Karpas-422 (cell line): ENCODE measurements at regions not wholly inside any gene's neighbourhood (a gene's known extent, or its start where the extent isn't known, plus 50 kb on each side); places are given as distances from the start of the nearest gene placed in this dataset.

ENCODE experiments used
- DNase-seq: peaks from one replicate; pipeline ENCODE4 v3.0.0-alpha.2; 2015
- H2AFZ ChIP-seq: fragments of 200-600 bp; sonication (generic); 2 replicates; pipeline ENCODE4 v1.6.1; 2014; ENCODE audit warnings: antibody characterized with exemption, low read length, mixed read lengths
- H3K27ac ChIP-seq: fragments of 200-600 bp; sonication (generic); 2 replicates; pipeline ENCODE4 v1.5.1; 2014; ENCODE audit warnings: mild to moderate bottlenecking, low read length, moderate library complexity
- H3K27me3 ChIP-seq: fragments of 200-600 bp; sonication (generic); 2 replicates; pipeline ENCODE4 v1.6.1; 2014; ENCODE audit warnings: low read length, mixed read lengths
- H3K36me3 ChIP-seq: fragments of 200-600 bp; sonication (generic); 2 replicates; pipeline ENCODE4 v1.6.1; 2014; ENCODE audit warnings: low read length, mixed read lengths; ENCODE audit not compliant: insufficient read depth
- H3K4me1 ChIP-seq: fragments of 200-600 bp; sonication (generic); 2 replicates; pipeline ENCODE4 v1.6.1; 2014; ENCODE audit warnings: mild to moderate bottlenecking, low read length, mixed read lengths
- H3K4me2 ChIP-seq: fragments of 200-600 bp; sonication (generic); 2 replicates; pipeline ENCODE4 v1.6.1; 2014; ENCODE audit warnings: low read length, low read depth, mild to moderate bottlenecking; ENCODE audit not compliant: poor library complexity, severe bottlenecking
- H3K4me3 ChIP-seq: fragments of 200-600 bp; sonication (generic); 2 replicates; pipeline ENCODE4 v1.5.1; 2014; ENCODE audit warnings: mild to moderate bottlenecking, antibody characterized with exemption, low read length, mixed read lengths
- H3K79me2 ChIP-seq: fragments of 200-600 bp; sonication (generic); 2 replicates; pipeline ENCODE4 v1.6.1; 2014; ENCODE audit warnings: mild to moderate bottlenecking, low read length, mixed read lengths
- H3K9ac ChIP-seq: fragments of 200-600 bp; sonication (generic); 2 replicates; pipeline ENCODE4 v1.6.0; 2014; ENCODE audit warnings: low read length
- H3K9me2 ChIP-seq: fragments of 200-600 bp; sonication (generic), shearing (Covaris generic); replicated peaks from 2 replicates; pipeline ENCODE4 v1.6.0; 2014; ENCODE audit warnings: mild to moderate bottlenecking, low read length, moderate library complexity; ENCODE audit not compliant: insufficient read depth
- H3K9me3 ChIP-seq: fragments of 300-700, 200-600 bp; sonication (generic); 2 replicates; pipeline ENCODE4 v1.6.1; 2014; ENCODE audit warnings: low read length, mixed read lengths
- H4K20me1 ChIP-seq: fragments of 200-600 bp; sonication (generic); 2 replicates; pipeline ENCODE4 v1.6.1; 2014; ENCODE audit warnings: mild to moderate bottlenecking, antibody characterized with exemption, low read length, low read depth; ENCODE audit not compliant: insufficient read depth

DNA sequence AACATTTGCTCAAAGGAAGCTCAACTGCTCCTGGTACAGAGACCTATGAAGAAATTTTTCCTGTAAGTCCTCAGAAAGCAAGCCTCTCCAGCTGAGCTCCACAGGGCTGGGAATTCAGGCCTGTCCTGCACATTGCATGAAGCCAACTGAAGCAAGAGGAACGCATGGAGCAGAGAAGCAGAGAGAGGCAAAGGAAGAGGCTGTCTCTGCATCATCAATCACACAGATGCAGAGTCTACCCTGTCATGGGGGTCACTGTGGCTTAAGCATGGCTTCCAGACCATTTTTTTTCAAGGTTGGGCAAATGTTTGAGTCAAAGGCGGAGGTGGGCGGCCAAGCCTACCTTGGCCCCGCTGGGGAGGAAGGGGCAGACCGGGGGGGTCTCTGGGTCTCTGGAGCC, 110.3 kb upstream of the MSX1 start:
- H2AFZ ChIP-seq: no peak overlapping the region
- DNase-seq: no peak
- peaks cover 16% of the 10 kb centered on the region for H3K9me3 ChIP-seq
- no peak overlapping the region for H3K4me2 ChIP-seq
- no peaks in the 10 kb centered on the region for H3K9me2 ChIP-seq
- no peaks in the 10 kb centered on the region for H3K79me2 ChIP-seq
- H3K27ac ChIP-seq: no peak overlapping the region
- H3K27me3 ChIP-seq: no peaks in the 10 kb centered on the region
- no peak overlapping the region for H3K4me3 ChIP-seq
- no peak overlapping the region for H3K9ac ChIP-seq
- H3K36me3 ChIP-seq: no peaks in the 10 kb centered on the region
- no peaks in the 10 kb centered on the region for H4K20me1 ChIP-seq
- H3K4me1 ChIP-seq: no peaks in the 10 kb centered on the region

GRCh38 chr4:4746444-4746843, 113.0 kb upstream of the MSX1 start:
- H2AFZ ChIP-seq: no peak overlapping the region
- no peaks in the 10 kb centered on the region for H3K4me1 ChIP-seq
- no peaks in the 10 kb centered on the region for H3K9me2 ChIP-seq
- H3K4me3 ChIP-seq: no peak overlapping the region
- H3K79me2 ChIP-seq: no peaks in the 10 kb centered on the region
- H3K9me3 ChIP-seq: peaks cover 16% of the 10 kb centered on the region
- H3K27ac ChIP-seq: no peak overlapping the region
- H3K36me3 ChIP-seq: no peaks in the 10 kb centered on the region
- H4K20me1 ChIP-seq: no peaks in the 10 kb centered on the region
- no peaks in the 10 kb centered on the region for H3K27me3 ChIP-seq
- DNase-seq: no peak
- H3K4me2 ChIP-seq: no peak overlapping the region
- H3K9ac ChIP-seq: no peak overlapping the region

DNA sequence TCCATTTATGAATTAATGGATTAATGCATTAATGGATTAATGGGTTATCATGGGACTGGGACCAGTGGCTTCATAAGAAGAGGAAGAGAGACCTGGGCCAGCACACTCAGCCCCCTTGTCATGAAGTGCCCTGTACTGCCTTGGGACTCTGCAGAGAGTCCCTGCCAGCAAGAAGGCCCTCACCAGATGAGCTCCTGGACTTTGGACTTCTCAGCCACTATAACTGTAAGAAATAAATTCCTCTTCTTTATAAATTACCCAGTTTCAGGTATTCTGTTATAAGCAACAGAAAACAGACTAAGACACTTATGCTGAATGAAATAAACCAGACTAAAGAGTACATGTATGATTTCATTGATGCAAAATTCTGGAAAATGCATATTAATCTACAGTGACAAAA, 119.4 kb upstream of the MSX1 start:
- DNase-seq: no peak
- H4K20me1 ChIP-seq: no peaks in the 10 kb centered on the region
- H3K79me2 ChIP-seq: no peaks in the 10 kb centered on the region
- no peaks in the 10 kb centered on the region for H3K27me3 ChIP-seq
- H3K36me3 ChIP-seq: no peaks in the 10 kb centered on the region
- H3K4me3 ChIP-seq: no peak overlapping the region
- no peak overlapping the region for H2AFZ ChIP-seq
- H3K4me1 ChIP-seq: no peaks in the 10 kb centered on the region
- no peak overlapping the region for H3K27ac ChIP-seq
- no peaks in the 10 kb centered on the region; the same call in 1 of the 2 replicates for H3K9me3 ChIP-seq
- no peaks in the 10 kb centered on the region for H3K9me2 ChIP-seq
- no peak overlapping the region for H3K9ac ChIP-seq
- H3K4me2 ChIP-seq: no peak overlapping the region

GRCh38 chr4:4735870-4736269, 123.6 kb upstream of the MSX1 start:
- H2AFZ ChIP-seq: no peak overlapping the region
- no peaks in the 10 kb centered on the region for H3K36me3 ChIP-seq
- H4K20me1 ChIP-seq: 0 out of 2 replicates have a peak, but pooled peaks cover 5% of the 10 kb centered on the region
- no peak overlapping the region for H3K4me3 ChIP-seq
- no peak for DNase-seq
- no peak overlapping the region for H3K27ac ChIP-seq
- no peaks in the 10 kb centered on the region for H3K27me3 ChIP-seq
- H3K4me2 ChIP-seq: no peak overlapping the region
- H3K9me2 ChIP-seq: no peaks in the 10 kb centered on the region
- H3K79me2 ChIP-seq: no peaks in the 10 kb centered on the region
- no peaks in the 10 kb centered on the region for H3K4me1 ChIP-seq
- H3K9ac ChIP-seq: no peak overlapping the region
- H3K9me3 ChIP-seq: no peaks in the 10 kb centered on the region; the same call in 1 of the 2 replicates

DNA sequence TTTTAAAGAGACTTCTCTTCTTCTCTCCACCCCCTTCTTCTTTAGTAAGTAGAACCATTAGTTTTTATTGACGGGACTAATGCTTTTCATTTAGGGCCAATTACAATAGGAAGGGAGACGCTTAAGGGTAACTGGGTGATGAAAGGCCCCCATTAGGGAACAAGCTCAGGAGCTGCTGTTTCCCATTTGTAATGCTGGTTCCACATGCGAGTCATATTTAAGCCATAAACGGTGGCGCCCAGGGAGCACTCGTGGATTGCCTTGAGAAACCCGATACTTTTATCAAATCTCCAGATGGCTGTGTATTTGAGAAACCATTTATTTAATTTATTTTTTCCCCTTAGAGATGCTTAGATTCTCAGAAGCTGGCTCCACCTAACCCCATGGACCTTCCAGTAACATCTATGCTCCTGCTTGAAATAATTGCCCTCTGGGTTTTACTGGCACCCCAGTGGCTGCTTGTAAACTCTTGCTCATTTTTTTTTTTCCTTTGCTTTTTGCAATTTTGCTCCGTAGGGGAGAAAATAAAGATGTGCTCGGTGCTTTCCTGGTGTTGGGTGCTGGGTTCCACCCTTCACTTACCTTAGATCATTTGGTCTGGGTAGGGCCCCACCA, 124.2 kb upstream of the MSX1 start:
- DNase-seq: no peak
- H3K4me2 ChIP-seq: no peak overlapping the region
- H3K36me3 ChIP-seq: no peaks in the 10 kb centered on the region

DNA sequence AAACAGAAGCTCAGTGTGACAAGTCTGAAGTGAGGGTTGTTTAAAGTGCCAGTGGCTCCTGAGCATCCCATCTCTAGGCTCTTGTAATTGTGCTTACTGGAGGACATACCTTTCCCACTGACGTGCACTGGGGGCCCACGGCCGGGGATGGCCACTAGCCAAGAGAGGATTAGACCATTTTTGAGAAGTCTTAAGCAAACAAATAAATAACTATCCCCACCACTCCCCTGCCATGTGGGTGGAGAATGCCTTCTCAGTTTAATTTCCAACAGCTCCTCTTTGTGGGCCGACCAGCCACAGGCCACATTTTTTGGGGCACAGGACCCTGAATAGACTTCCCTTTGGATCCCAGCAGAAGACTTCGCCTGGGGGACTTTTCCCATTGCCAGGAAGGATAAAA, 125.0 kb upstream of the MSX1 start:
- H3K4me2 ChIP-seq: no peak overlapping the region
- no peaks in the 10 kb centered on the region for H3K4me1 ChIP-seq
- no peaks in the 10 kb centered on the region for H3K27me3 ChIP-seq
- H3K4me3 ChIP-seq: no peak overlapping the region
- no peaks in the 10 kb centered on the region for H3K36me3 ChIP-seq
- H3K9me3 ChIP-seq: no peaks in the 10 kb centered on the region
- DNase-seq: no peak
- H2AFZ ChIP-seq: no peak overlapping the region
- no peaks in the 10 kb centered on the region for H3K9me2 ChIP-seq
- no peak overlapping the region for H3K9ac ChIP-seq
- 0 out of 2 replicates have a peak, but pooled peaks cover 5% of the 10 kb centered on the region for H4K20me1 ChIP-seq
- H3K27ac ChIP-seq: no peak overlapping the region
- H3K79me2 ChIP-seq: no peaks in the 10 kb centered on the region

More for the DNA sequence above, 124.2 kb upstream of the MSX1 start:
- Histone ChIP-seq H2AFZ (no peak overlapping the region), H4K20me1 (0 out of 2 replicates have a peak, but pooled peaks cover 5% of the 10 kb centered on the region), H3K9me3 (no peaks in the 10 kb centered on the region; the same call in 1 of the 2 replicates), H3K79me2 (no peaks in the 10 kb centered on the region), H3K9me2 (no peaks in the 10 kb centered on the region), H3K27ac (no peak overlapping the region), H3K4me1 (no peaks in the 10 kb centered on the region), H3K27me3 (no peaks in the 10 kb centered on the region), H3K9ac (no peak overlapping the region), H3K4me3 (no peak overlapping the region)

DNA sequence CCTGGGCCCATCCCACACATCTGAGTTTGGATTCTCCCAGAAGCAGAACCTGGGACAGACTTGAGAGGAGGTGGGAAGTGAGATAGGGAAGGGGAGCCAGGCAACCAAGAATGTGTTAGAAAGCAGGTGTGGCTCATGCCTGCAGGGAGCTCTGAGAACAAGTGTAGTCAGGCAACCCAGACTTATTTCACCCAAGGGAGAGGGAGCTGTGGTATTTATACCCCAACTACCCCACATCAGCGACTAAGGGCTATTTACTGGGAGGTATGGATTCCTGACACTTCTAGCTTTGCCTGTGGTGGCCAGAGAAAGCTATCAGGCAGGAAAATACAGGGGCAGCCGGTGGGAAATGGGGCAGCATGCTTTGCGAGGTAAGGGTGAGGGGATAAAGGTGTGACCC, 125.8 kb upstream of the MSX1 start:
- no peak overlapping the region for H3K4me3 ChIP-seq

GRCh38 chr4:4730249-4730648, 129.2 kb upstream of the MSX1 start:
- Histone ChIP-seq H3K36me3 (no peaks in the 10 kb centered on the region; the same call in 1 of the 2 replicates), H3K4me2 (no peak overlapping the region), H3K27me3 (no peaks in the 10 kb centered on the region), H3K79me2 (no peaks in the 10 kb centered on the region), H2AFZ (no peak overlapping the region), H3K27ac (no peak overlapping the region), H3K4me3 (no peak overlapping the region), H4K20me1 (0 out of 2 replicates have a peak, but pooled peaks cover 5% of the 10 kb centered on the region), H3K9ac (no peak overlapping the region), H3K9me2 (no peaks in the 10 kb centered on the region), H3K9me3 (peaks cover 19% of the 10 kb centered on the region), H3K4me1 (no peaks in the 10 kb centered on the region)
- DNase-seq: no peak

More for the DNA sequence above, 125.8 kb upstream of the MSX1 start:
- no peak overlapping the region for H3K9ac ChIP-seq
- no peaks in the 10 kb centered on the region for H3K9me3 ChIP-seq
- H3K27ac ChIP-seq: no peak overlapping the region
- no peaks in the 10 kb centered on the region for H3K9me2 ChIP-seq
- H3K4me2 ChIP-seq: no peak overlapping the region
- no peaks in the 10 kb centered on the region for H3K79me2 ChIP-seq
- H4K20me1 ChIP-seq: 0 out of 2 replicates have a peak, but pooled peaks cover 5% of the 10 kb centered on the region
- no peaks in the 10 kb centered on the region for H3K27me3 ChIP-seq
- DNase-seq: no peak
- no peaks in the 10 kb centered on the region for H3K36me3 ChIP-seq
- no peak overlapping the region for H2AFZ ChIP-seq
- no peaks in the 10 kb centered on the region for H3K4me1 ChIP-seq
